DMS79 treated with DMSO at 0.1 percent for 48 hours (cell line): ENCODE measurements at regions not wholly inside any gene's neighbourhood (a gene's known extent, or its start where the extent isn't known, plus 50 kb on each side); places are given as distances from the start of the nearest gene placed in this dataset.
"Not testable (repeated sequence)": the region's sequence is repeated elsewhere in the genome, so short reads cannot be mapped to it uniquely, and the experiment has no call there.

ENCODE experiments used
- DNase-seq: peaks from one replicate; lab custom pipeline; 2025; lab: John Stamatoyannopoulos, UW

GRCh38 chr6:69623357-69623756 is 173.5 kb downstream of the LMBRD1 start:
- no peak for DNase-seq

DNA sequence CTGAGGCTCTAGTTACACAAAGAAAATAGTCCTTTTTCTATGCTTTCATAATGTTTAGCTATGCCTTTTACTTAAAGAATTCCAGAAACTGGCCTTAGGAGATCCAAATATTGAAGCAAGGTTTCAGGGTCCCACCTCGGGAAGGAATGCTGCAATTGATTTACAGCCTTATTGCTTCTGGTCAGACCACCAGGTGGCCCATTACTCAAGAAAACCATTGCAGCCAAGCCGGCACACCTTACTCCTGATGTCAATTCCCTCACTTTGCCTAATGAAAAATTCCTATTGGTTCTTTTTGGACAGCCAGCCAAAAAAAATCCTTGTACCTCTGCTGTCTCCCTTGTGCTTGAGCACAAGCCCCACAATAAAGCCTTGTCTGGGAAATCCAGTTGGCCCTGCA is 173.9 kb downstream of the LMBRD1 start:
- no peak for DNase-seq

- DNase-seq, result no peak
These were observed 174.6 kb downstream of the LMBRD1 start for GRCh38 chr6:69622230-69622629.

DNA sequence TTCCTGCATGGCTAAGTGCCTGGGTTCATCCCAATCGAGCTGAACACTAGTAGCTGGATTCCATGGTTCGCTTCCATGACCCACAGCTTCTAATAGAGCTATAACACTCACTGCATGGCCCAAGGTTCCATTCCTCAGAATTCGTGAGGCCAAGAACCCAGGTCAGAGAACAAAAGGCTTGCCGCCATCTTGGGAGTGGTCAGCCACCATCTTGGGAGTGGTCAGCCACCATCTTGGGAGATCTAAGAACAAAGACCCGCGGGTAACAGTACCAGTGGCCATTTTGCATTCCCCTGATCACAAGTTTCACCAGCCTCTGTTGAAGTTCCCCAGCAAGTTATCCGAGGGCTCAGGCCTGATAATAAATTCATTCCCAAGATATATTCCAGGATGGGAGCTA is 179.6 kb downstream of the LMBRD1 start:
- DNase-seq, result no peak

GRCh38 chr6:69609836-69610472 is 186.9 kb downstream of the LMBRD1 start:
- DNase-seq, result no peak

- no peak for DNase-seq
These were observed 195.7 kb downstream of the LMBRD1 start for GRCh38 chr6:69601132-69601531.

DNA sequence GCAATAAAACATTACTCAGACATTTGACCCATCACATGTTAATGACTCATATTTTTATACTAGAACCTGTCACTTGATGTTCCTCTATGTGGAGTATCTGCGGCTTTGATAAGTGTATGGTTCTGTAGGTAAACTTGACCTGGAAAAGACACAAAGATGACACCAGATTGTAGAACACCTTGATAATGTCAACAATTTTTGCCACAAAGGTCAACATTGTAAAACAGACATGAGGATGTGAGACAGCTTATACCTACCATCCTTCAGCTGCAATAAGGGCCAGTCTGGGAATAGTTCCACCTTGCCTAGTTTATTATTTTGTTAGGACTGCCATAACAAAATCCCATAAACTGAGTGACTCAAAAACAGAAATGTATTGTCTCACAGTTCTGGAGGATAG is 202.4 kb downstream of the LMBRD1 start:
- no peak for DNase-seq

GRCh38 chr6:69593706-69594105 is 203.1 kb downstream of the LMBRD1 start:
- DNase-seq, result no peak

GRCh38 chr6:69589626-69590025 is 207.2 kb downstream of the LMBRD1 start:
- no peak for DNase-seq

DNA sequence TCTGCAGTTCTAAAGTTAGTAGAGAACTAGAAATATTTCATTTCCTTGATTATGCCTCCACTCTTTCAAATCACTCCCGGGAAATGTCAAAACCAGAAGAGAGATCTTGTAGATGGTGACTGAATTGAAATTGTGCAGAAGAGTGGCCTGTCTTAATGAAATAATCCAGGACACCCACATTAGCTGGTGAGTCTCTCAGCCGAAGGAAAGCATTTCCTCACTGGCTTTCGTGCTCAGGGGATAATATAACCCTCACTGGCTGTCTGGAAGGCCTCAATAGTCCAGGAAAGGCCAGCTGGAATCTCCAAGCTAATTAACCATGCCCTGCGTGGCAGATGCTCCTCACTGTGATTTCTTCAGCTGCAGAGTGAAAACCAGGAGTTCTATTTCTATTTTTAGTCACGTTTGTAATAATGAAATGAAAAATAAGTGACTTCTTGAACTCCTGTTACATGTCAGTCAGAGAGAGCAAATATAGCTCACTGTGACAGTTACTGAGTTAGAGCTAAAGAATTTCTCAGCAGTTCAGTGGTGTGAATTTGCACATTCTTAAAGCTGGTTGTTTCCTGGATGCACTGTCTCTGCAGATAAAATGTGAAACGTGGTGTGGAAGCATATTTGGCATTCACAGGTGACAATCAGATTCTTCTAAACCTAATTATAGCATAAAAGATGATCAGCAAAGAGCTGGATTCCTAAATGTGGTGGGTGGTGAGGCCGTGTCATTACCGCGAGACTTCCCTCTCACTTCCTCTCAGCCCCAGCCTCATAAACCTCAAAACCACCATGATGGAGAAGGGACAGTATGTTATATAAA is 211.7 kb downstream of the LMBRD1 start:
- no peak for DNase-seq

DNA sequence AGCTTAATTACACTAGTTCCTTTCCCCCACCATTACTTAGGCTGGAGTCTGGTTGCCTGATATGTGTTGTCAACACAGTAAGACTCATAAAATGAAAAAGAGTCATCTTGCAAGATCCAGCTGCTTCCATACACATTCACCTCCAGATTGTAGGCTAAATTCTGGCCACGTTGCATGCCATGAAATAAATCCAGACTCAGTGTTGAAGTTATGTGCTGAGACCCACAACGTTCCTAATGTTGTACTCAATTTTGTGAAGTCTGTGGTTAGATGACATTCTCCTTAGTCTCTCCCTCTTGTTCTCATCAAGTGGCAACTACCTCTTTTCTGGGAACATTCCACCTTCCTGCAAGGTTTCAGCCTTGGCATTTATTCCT is 212.3 kb downstream of the LMBRD1 start:
- no peak for DNase-seq

GRCh38 chr6:69581581-69581980 is 215.2 kb downstream of the LMBRD1 start:
- DNase-seq, result no peak

GRCh38 chr6:69580706-69581105 is 216.1 kb downstream of the LMBRD1 start:
- DNase-seq, result no peak

DNA sequence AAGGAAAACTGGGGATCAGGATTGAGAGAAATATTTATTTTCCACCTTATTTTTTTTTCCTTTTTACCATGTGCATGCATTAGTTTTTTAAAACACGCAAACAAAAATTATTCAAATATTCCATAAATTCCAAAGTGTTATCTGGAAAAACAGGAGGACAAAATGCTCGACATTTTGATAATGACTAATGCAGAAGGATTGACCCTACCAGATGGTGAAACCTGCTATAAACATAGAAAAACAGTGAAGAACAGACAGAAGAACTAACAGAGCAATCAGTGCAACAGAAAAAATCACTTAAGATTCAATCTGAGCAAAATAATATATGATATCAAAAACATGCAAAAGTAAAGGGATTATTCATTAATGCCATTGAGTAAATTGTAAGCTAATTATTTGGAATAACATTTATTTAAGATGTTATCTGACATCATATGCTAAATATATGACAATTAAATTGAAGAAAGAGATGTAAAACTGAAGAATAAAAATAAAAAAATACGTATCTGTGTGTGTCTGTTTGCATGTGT is 218.4 kb downstream of the LMBRD1 start:
- no peak for DNase-seq

DNA sequence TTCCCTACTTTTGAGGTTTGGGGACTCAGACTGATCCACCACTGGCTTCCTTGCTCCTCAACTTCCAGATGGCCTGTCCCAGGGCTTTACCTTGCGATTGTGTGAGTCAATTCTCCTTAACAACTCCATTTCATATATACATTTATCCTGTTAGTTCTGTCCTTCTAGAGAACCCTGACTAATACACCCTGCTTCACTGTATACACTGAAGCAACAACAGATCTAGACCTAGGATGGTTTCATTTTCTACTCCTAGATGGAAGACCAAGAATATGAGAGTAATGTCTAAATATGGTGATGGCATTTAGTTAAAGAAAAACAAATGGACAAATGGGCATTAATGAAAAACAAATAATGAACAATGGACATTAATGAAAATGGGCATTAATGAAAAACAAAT is 225.6 kb downstream of the LMBRD1 start:
- DNase-seq, result no peak

GRCh38 chr6:69570106-69570505 is 226.7 kb downstream of the LMBRD1 start:
- DNase-seq, result no peak

DNA sequence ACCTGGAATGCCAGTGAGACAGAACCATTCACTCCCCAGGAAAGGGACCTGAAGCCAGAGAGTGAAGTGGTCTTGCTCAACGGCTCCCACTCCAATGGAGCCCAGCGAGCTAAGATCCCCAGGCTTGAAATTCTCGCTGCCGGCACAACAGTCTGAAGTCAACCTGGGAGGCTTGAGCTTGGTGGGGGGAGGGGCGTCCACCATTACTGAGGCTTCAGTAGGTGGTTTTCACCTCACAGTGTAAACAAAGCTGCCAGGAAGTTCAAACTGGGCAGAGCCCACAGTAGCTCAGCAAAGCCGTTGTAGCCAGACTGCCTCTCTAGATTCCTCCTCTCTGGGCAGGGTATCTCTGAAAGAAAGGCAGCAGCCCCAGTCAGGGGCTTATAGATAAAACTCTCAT is 236.2 kb downstream of the LMBRD1 start:
- DNase-seq, result not testable (repeated sequence)

GRCh38 chr6:69555088-69555638 is 241.6 kb downstream of the LMBRD1 start:
- DNase-seq, result no peak

GRCh38 chr6:69542494-69542893 is 254.3 kb downstream of the LMBRD1 start:
- no peak for DNase-seq

- no peak for DNase-seq
These were observed 268.8 kb downstream of the LMBRD1 start for GRCh38 chr6:69527921-69528476.

- DNase-seq, result not testable (repeated sequence)
These were observed 281.3 kb downstream of the LMBRD1 start for GRCh38 chr6:69515480-69515879.

GRCh38 chr6:69494595-69494994 is 302.2 kb downstream of the LMBRD1 start:
- DNase-seq, result no peak

DNA sequence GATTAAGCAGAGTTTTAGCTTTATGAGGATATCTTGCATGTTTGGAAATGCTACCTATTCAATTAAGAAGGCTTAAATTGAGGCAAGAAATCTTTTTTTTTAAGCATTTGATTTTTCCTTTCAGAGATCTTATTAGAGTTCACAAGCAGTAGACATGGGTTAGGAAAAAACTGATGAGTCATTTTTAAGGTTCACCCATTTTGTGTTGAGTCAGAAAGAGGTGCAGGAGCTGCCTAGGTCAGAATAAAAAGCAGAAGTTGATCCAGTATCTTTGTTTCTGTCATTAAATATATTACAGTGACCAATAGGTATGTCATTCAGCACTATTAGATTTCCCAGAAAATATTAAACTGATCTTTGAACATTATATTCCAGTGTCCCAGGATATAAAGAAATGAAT is 306.8 kb downstream of the LMBRD1 start:
- no peak for DNase-seq
